GM12892 (cell line): ENCODE measurements at regions not wholly inside any gene's neighbourhood (a gene's known extent, or its start where the extent isn't known, plus 50 kb on each side); places are given as distances from the start of the nearest gene placed in this dataset.

Experiments
- DNase-seq: peaks from one replicate; pipeline ENCODE4 v3.0.0; 2011; ENCODE audit not compliant: insufficient read length
- FAIRE-seq: peaks from 2 replicates; lab custom pipeline; 2011; peaks lifted over from hg19 to GRCh38; lab: Jason Lieb, UNC
- POLR2A ChIP-seq: IDR thresholded peaks from 2 replicates; pipeline ENCODE4 v1.6.1; 2011; ENCODE audit warnings: low read depth, low read length, control low read depth
- POLR2AphosphoS5 ChIP-seq: IDR thresholded peaks from 2 replicates; pipeline ENCODE4 v1.6.1; 2011; ENCODE audit warnings: low read depth, low read length, control low read depth
- TAF1 ChIP-seq: IDR thresholded peaks from 2 replicates; pipeline ENCODE4 v1.6.1; 2011; ENCODE audit warnings: low read depth, mild to moderate bottlenecking, control low read depth, low read length, borderline replicate concordance

- TF ChIP-seq POLR2A (no peak), POLR2AphosphoS5 (no peak), TAF1 (no peak)
- DNase-seq (no peak), FAIRE-seq (no peak)
These were observed 52.0 kb upstream of the UGT2B7 start for GRCh38 chr4:69044247-69044646.
